ENCODE measurements at regions not wholly inside any gene's neighbourhood (a gene's known extent, or its start where the extent isn't known, plus 50 kb on each side); places are given as distances from the start of the nearest gene placed in this dataset.
A peak's percentile ranks its signal among the peaks of the same experiment; 100 is the strongest.

DNA sequence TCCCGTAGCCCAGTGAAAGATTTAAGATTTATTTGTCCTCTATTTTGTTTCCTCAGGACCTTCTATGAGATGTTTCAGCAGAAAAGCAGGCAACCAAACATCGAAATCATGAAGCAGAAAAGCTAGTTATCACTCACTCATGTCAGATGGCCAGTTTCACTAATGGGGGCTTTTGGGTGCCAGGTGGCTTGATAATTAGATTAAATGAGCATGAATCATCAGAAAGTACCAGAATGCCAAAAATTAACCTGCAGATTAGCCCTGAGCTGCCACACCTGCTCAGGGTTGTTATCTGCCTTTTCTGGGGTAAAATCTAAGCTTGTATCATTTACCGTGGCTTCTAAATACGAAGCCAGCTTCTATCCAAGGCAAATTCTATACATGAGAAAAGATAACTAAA lies 1017.5 kb downstream of the XPNPEP1 start:
- DNase-seq, result no peak

- no peak for DNase-seq
Measured at GRCh38 chr10:108905171-108905570, 1018.1 kb downstream of the XPNPEP1 start.

GRCh38 chr10:108904163-108904838 lies 1019.0 kb downstream of the XPNPEP1 start:
- no peak for DNase-seq

GRCh38 chr10:108902619-108903285 lies 1020.6 kb downstream of the XPNPEP1 start:
- DNase-seq, result no peak

DNA sequence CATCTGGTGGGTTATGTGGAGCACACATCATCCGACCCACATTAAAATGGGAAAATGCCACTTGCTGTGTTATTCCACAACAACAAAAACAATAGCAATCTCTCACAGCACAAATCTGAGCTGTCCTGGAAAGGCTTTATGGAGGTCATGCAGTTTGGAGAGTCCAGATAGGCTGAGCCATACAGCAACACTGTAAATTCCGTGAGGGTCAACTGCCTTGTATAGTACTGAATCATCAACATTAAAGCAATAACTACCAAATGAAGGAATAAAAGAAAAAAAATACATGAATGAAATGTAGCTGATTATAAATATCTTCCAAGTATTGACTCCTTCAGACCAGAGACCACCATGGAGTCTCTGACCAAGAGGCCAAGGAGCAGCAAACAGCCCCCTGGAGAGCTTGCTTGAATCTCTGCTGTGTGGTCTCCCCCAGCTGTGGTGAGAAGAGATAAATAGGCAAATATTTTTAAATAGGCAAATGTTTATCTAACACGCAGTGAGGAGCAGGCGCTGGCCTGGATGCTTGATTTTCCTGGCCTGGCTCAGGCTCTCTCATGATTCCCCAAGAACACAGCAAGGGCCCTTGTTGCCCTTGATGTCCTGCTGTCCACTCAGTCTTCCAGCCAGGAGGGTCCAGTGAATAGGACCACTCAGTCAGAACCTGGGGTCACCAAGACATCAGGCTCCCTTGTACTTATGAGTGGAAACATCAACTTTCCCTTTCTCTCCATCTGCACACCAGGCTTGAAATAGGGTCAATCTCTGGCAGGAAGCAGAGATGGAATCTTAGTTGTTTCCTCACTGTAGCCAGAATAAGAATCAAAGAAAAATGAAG lies 1021.3 kb downstream of the XPNPEP1 start:
- DNase-seq, result no peak

DNA sequence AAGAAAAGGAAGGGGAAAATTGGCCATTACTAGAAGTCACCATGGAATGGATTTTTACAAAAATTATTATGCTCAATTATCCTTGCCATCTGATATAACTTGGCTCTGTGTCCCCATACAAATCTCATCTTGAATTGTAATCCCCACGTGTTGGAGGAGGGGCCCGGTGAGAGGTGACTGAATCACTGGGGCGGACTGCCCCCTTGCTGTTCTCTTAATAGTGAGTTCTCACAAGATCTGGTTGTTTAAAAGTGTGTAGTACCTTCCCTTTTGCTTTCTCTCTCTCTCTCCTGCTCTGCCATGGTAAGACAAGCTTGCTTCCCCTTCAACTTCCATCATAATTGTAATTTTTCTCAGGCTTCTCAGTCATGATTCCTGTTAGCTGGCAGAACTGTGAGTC lies 1023.6 kb downstream of the XPNPEP1 start:
- no peak for DNase-seq

DNA sequence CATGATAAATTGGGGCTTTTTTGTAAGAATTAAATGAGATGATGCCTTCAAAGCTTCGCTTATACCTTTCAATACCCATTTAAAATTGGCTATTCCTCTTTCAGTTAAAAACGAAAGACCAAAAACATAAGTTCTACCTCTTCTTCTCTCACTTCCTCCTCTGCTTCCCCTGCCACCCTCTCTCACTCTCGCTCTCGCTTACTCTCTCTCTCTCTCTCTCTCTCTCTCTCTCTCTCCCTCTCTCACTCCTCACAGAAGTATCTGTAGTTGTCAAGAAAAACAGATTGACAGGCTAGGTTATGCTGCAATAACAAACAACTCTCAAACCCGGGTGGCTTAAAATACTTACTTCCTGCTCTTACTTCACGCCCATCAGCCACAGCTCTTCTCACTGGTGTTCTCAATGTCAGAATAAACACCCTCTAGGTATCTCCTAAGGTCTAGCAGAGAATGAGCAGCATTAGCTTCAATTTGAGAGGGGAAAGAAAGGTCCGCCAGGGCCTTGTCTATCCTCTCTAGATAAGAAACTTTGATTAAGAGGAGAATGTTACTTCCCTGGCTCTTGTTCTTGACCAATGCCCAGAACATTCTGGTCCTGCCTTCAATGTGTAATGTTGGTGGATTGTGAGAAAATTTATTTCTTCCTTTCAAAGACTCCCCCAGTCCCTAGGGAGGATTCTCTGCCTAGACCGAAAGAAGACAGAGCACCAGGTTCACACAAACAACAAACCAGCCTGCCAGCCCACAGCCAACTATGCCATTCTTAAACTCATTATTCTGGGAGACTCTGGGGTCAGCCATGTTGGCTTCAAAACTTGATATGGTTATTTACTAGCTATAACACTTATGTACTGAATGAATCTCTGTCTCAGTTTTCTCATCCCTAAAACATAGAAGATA lies 1028.7 kb downstream of the XPNPEP1 start:
- no peak for DNase-seq

- peak; percentile 58 for DNase-seq
Measured at GRCh38 chr10:108877095-108877561, 1046.2 kb downstream of the XPNPEP1 start.

- no peak for DNase-seq
Measured at GRCh38 chr10:108872854-108873253, 1050.5 kb downstream of the XPNPEP1 start.

DNA sequence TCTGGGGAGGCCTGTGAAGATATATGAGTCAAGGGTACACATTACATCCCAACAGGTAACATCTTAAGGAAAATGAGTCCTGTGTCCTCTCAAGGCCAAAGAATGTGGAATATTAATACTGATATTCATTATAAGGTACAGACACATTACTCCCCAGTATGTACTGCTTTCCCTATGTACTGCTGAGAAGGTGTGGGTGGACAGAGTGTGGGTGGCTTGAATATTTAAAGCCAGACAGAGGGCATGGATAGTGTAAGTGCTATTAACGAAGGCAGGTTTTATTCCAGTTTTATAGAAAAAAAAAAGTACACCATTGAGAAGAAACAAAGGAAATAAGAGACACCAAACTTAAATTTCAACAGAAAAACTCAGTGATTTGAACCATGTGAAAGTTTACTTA lies 1054.4 kb downstream of the XPNPEP1 start:
- DNase-seq, result no peak

- DNase-seq, result no peak
Measured at GRCh38 chr10:108862676-108863350, 1060.5 kb downstream of the XPNPEP1 start.

GRCh38 chr10:108861181-108861754 lies 1062.0 kb downstream of the XPNPEP1 start:
- DNase-seq, result no peak

DNA sequence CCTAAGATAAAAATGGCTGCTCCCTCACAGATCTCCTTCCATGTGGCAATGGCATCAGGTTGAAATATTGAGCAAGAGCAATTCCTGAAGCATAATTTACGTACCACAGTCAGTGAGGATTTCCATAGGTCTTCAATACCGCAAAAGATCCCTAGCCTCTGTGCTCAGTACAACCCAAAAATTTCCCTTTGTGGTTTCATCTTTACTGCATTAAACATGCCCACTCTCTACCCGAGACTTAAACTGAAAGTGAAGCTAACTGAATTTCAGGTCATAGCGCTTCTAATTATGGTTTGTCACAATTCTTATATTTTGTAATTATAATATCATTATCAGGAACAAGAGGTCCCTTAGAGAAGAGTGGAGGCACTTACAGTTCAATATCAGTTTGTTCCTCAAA lies 1071.1 kb downstream of the XPNPEP1 start:
- DNase-seq, result no peak

- DNase-seq, result no peak
Measured at GRCh38 chr10:108850138-108850854, 1073.0 kb downstream of the XPNPEP1 start.

DNA sequence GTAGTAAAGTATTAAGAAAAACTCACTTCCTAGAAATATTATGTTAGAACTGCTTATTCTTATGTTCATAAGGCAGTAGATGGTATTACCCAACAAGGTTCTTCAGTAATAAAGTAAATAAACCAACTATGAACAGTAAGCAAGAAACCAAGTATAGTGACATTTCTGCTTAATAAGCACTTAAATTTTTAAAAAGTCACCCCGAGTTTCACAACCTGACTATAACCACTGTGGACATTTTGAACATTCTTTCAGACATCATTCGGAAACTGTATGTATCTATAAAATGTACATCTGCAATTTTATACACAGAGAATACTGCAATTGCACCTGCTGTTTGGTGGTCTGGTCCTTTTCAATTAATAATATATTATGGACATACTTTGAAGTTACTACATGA lies 1073.6 kb downstream of the XPNPEP1 start:
- no peak for DNase-seq

- DNase-seq, result no peak
Measured at GRCh38 chr10:108849186-108849585, 1074.1 kb downstream of the XPNPEP1 start.

DNA sequence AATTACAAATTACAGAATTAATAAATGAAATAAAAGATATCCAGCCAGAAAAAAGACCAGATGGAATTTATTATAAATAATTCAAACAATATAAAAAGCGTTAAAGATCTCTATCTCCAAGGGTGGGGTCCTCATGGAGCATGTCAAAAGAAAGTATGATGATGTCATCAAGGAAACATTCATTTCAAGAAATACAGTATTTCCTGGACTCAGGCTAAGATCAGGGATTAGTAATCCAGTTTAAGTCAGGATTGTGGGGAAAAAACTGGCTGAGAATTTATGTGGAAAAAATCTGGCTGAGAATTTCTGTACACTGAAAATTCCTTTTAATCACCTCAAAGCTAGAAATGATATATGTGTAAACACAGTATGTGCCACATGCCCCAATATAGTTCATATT lies 1075.3 kb downstream of the XPNPEP1 start:
- DNase-seq, result no peak

DNA sequence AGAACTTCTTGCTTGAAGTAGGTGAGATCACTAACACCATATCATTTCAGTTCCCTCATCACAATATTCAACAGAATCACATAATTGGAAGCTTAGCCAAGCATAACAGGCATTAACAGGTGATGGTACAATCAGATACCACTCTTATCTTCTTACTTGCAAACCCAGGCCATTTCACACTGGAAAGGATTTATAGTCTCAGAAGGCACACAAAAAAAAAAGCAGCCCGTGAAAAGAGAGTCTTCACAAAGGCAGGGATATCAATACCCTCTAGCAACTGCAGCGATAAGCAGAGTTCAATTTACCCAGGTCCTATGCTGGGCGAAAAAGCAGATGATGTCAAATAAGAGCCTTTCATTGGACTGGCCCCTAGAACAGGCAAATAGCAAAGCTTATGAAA lies 1082.4 kb downstream of the XPNPEP1 start:
- DNase-seq, result no peak

- no peak for DNase-seq
Measured at GRCh38 chr10:108836362-108836761, 1086.9 kb downstream of the XPNPEP1 start.

DNA sequence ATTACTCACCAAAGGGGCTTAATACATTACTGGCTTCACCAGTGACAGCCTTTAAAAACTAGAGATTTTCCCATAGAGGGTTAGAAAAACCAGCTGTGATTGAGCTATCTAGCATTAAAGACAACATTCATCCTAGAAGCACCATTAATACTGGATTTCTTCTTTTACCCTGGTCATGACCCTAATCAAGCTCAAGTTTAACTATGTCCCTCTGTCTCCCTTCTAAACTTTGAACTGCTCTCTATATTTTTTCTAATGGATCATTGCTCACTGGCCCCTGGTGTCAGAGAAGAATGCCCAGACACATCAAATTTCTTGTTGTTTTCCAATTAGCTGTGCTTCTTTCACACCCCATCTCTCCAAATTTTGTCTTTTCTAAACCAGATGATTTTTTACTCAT lies 1101.3 kb downstream of the XPNPEP1 start:
- DNase-seq, result no peak

GRCh38 chr10:108819302-108819701 lies 1104.0 kb downstream of the XPNPEP1 start:
- no peak for DNase-seq

All from islet precursor cell (in vitro differentiated cells).